ENCODE measurements at regions not wholly inside any gene's neighbourhood (a gene's known extent, or its start where the extent isn't known, plus 50 kb on each side); places are given as distances from the start of the nearest gene placed in this dataset.
"Not testable (repeated sequence)": the region's sequence is repeated elsewhere in the genome, so short reads cannot be mapped to it uniquely, and the experiment has no call there.

DNA sequence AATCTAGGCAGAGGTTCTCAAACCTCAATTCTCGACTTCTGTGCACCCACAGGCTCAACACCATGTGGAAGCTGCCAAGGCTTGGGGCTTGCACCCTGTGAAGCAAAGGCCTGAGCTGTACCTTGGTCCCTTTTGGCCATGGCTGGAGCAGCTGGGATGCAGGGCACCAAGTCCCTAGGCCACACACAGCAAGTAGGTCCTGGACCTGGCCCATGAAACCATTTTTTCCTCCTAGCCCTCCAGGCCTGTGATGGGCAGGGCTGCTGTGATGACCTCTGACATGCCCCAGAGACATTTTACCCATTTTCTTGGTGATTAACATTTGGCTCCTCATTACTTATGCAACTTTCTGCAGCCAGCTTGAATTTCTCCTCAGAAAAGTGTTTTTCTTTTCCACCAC lies 146.7 kb downstream of the RASEF start:
- not testable (repeated sequence) for TF ChIP-seq EZH2 (IDR thresholded peaks at IDR 0.05; ENCODE audit: borderline replicate concordance, insufficient read depth, low read depth, low read length, poor library complexity, severe bottlenecking); CTCF (IDR thresholded peaks at IDR 0.05)
